ENCODE measurements at regions not wholly inside any gene's neighbourhood (a gene's known extent, or its start where the extent isn't known, plus 50 kb on each side); places are given as distances from the start of the nearest gene placed in this dataset.

GRCh38 chr13:49844181-49844580 lies 51.7 kb upstream of the KPNA3 start:
- Histone ChIP-seq H3K27me3 (no peaks in the 10 kb centered on the region), H3K27ac (no peak overlapping the region), H3K36me3 (no peaks in the 10 kb centered on the region), H3K4me3 (replicated peaks in 1 of 3) (no peak overlapping the region), H3K4me1 (peaks cover 0 to 5% of the 10 kb centered on the region in 2 donors), H3K9me3 (no peaks in the 10 kb centered on the region)
- TF ChIP-seq POLR2A (IDR thresholded peaks at IDR 0.05) (no peak), CTCF (IDR thresholded peaks at IDR 0.05) (no peak)
- no peak for DNase-seq
- intact Hi-C loops (cut with DNase I) = no loop called here
- 68 to 70% methylated on average over 8 of the region's 8 CpGs for WGBS, 2 donors
